Vagina (tissue), 2 donors: ENCODE measurements at regions not wholly inside any gene's neighbourhood (a gene's known extent, or its start where the extent isn't known, plus 50 kb on each side); places are given as distances from the start of the nearest gene placed in this dataset.

Source experiments
- CTCF ChIP-seq, 3 experiments: fragments of 450-650 bp in 2 of 3; fragments of 200-600 bp in 1 of 3; sonication (generic) in 1 of 3; IDR thresholded peaks; one replicate each; pipeline ENCODE4 v1.5.1; 2017 to 2019; ENCODE audit warnings: antibody characterized with exemption in 3 of 3, mild to moderate bottlenecking in 2 of 3, moderate library complexity in 2 of 3
- POLR2A ChIP-seq, 2 donors: fragments of 450-650 bp; IDR thresholded peaks; one replicate each; pipeline ENCODE4 v1.6.1; 2017; ENCODE audit warnings: antibody characterized with exemption in 2 of 2, mild to moderate bottlenecking in 2 of 2, moderate library complexity in 2 of 2
- POLR2AphosphoS5 ChIP-seq, 2 donors: sonication (generic); formaldehyde crosslinking; IDR thresholded peaks; one replicate each; pipeline ENCODE4 v1.9.0; 2017; ENCODE audit warnings: antibody characterized with exemption in 2 of 2, mild to moderate bottlenecking in 2 of 2, low read depth in 1 of 2; ENCODE audit not compliant: insufficient read depth in 1 of 2

DNA sequence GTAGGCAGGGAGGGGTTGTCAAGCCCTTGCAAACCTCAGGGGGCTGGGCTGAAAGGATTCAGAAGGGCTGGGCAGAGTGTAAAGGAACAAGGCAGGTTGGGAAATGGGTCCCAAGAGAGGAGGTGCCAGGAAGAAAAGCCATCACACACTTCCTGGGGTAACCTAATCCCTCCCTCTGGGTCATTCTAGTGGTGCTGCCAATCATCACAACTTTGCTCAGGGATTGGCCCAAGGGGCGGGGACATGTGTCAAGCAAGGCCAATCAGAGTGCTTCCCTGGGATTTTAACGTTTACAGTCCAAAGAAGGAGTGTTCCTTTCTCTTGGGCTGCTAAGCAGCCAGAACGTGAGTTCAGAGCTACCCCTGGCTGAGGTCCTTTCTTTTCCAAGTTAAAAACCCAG is 57.1 kb upstream of the NPTX2 start:
- no peak for TF ChIP-seq CTCF (IDR thresholded peaks at IDR 0.05)
- no peak for TF ChIP-seq POLR2A (IDR thresholded peaks at IDR 0.05)
- TF ChIP-seq POLR2AphosphoS5 (IDR thresholded peaks at IDR 0.05; ENCODE audit: insufficient read depth in 1 of 2, low read depth in 1 of 2) = no peak
